T-cell (primary cell): ENCODE measurements at regions not wholly inside any gene's neighbourhood (a gene's known extent, or its start where the extent isn't known, plus 50 kb on each side); places are given as distances from the start of the nearest gene placed in this dataset.

Experiments
- ATAC-seq, 4 experiments: fragments of 200-7000 bp in 3 of 4; fragments of 150-1000 bp in 1 of 4; cut with Tn5 transposase; replicated peaks in 1 of 4; 1 replicate in 3 of 4; 2 replicates in 1 of 4; pipeline ENCODE4 v1.10.0; 2021; ENCODE audit warnings: moderate library complexity in 3 of 4, mild to moderate bottlenecking in 2 of 4, moderate number of reproducible peaks in 1 of 4
- CTCF ChIA-PET, 2 donors: fragments of 300-600 bp; sonication (Branson Sonifier 250); formaldehyde crosslinking; loops; one replicate each; lab custom pipeline; 2022; ENCODE audit warnings: antibody characterized with exemption in 2 of 2; lab: Charles Lee
- POLR2A ChIA-PET, 2 donors: fragments of 300-600 bp; sonication (Branson Sonifier 250); formaldehyde crosslinking; loops; one replicate each; lab custom pipeline; 2022; ENCODE audit warnings: antibody characterized with exemption in 2 of 2; lab: Charles Lee
- DNase-seq, 35 experiments: peaks; one replicate each; pipeline versions ENCODE4 v3.0.0 to v3.0.0-alpha.2; 2013 to 2023
- H3K27ac ChIP-seq: one replicate; pipeline ENCODE4 v1.5.1; 2013; ENCODE audit warnings: low read length
- H3K27me3 ChIP-seq, 2 experiments: replicated peaks in 1 of 2; 1 replicate in 1 of 2; 2 replicates in 1 of 2; pipeline versions ENCODE4 v1.6.1 to v1.7.0; 2013; ENCODE audit warnings: low read length in 1 of 2, mixed read lengths in 1 of 2; ENCODE audit not compliant: control insufficient read depth in 2 of 2, insufficient read depth in 2 of 2; ENCODE audit errors: extremely low read depth in 1 of 2
- H3K36me3 ChIP-seq, 2 donors: 1 replicate in 1 of 2; 2 replicates in 1 of 2; pipeline versions ENCODE4 v1.6.1 to v1.7.0; 2013; ENCODE audit warnings: low read length in 1 of 2; ENCODE audit not compliant: control insufficient read depth in 2 of 2, insufficient read depth in 1 of 2; ENCODE audit errors: extremely low read depth in 1 of 2
- H3K4me1 ChIP-seq, 2 experiments: 1 replicate in 1 of 2; 2 replicates in 1 of 2; pipeline versions ENCODE4 v1.6.1 to v1.7.0; 2013; ENCODE audit warnings: low read length in 2 of 2, mixed read lengths in 1 of 2; ENCODE audit not compliant: insufficient read depth in 2 of 2, control insufficient read depth in 1 of 2; ENCODE audit errors: extremely low read depth in 1 of 2
- H3K4me3 ChIP-seq, 2 donors: 1 replicate in 1 of 2; 2 replicates in 1 of 2; pipeline versions ENCODE4 v1.5.1 to v1.7.0; 2013; ENCODE audit warnings: mild to moderate bottlenecking in 2 of 2, low read length in 1 of 2, moderate library complexity in 1 of 2; ENCODE audit not compliant: control insufficient read depth in 1 of 2; ENCODE audit errors: extremely low read depth in 1 of 2
- H3K9me3 ChIP-seq: 2 replicates; pipeline ENCODE4 v1.7.0; 2013
- H3K27ac Mint-ChIP-seq, 2 donors: one replicate each; pipeline ENCODE4 v1.8.0; 2020 to 2021; ENCODE audit warnings: mild to moderate bottlenecking in 2 of 2, mixed read lengths in 2 of 2
- H3K27me3 Mint-ChIP-seq, 2 donors: one replicate each; pipeline ENCODE4 v1.8.0; 2021 to 2022; ENCODE audit warnings: mixed read lengths in 2 of 2
- H3K36me3 Mint-ChIP-seq: one replicate; pipeline ENCODE4 v1.8.0; 2021; ENCODE audit warnings: mixed read lengths
- H3K4me1 Mint-ChIP-seq, 3 donors: one replicate each; pipeline ENCODE4 v1.8.0; 2020 to 2022; ENCODE audit warnings: mixed read lengths in 3 of 3, mild to moderate bottlenecking in 1 of 3
- H3K4me3 Mint-ChIP-seq, 3 donors: one replicate each; pipeline ENCODE4 v1.8.0; 2020 to 2022; ENCODE audit warnings: mild to moderate bottlenecking in 3 of 3, mixed read lengths in 3 of 3, moderate library complexity in 3 of 3
- H3K9me3 Mint-ChIP-seq, 3 donors: one replicate each; pipeline ENCODE4 v1.8.0; 2020 to 2022; ENCODE audit warnings: mixed read lengths in 3 of 3
- WGBS: methylation state at CpG from one replicate; pipeline ENCODE4 v1.1.5; 2013; ENCODE audit warnings: missing lambda C conversion rate; ENCODE audit not compliant: insufficient coverage; 5-methylcytosine and 5-hydroxymethylcytosine counted together

GRCh38 chr3:176807938-176808337, 389.3 kb downstream of the TBL1XR1 start:
- H3K36me3 Mint-ChIP-seq, result no peaks in the 10 kb centered on the region
- no peaks in the 10 kb centered on the region for H3K4me1 Mint-ChIP-seq
- H3K9me3 ChIP-seq, result no peaks in the 10 kb centered on the region
- POLR2A ChIA-PET, result no interaction called here
- H3K9me3 Mint-ChIP-seq, result peaks cover 0 to 3% (median 3%) of the 10 kb centered on the region in 3 donors
- no peak overlapping the region for H3K27ac Mint-ChIP-seq
- no peak overlapping the region for H3K4me3 Mint-ChIP-seq
- WGBS, result 100% methylated on average over 1 of the region's 2 CpGs
- H3K4me3 ChIP-seq, result no peak overlapping the region
- no peak overlapping the region for H3K27ac ChIP-seq
- no peaks in the 10 kb centered on the region for H3K27me3 ChIP-seq
- H3K36me3 ChIP-seq, result no peaks in the 10 kb centered on the region
- DNase-seq (no peak), ATAC-seq (no peak)
- CTCF ChIA-PET, result no interaction called here
- no peaks in the 10 kb centered on the region for H3K27me3 Mint-ChIP-seq
- no peaks in the 10 kb centered on the region for H3K4me1 ChIP-seq

- H3K36me3 ChIP-seq, result no peaks in the 10 kb centered on the region
- H3K27me3 ChIP-seq, result peaks cover 0 to 4% of the 10 kb centered on the region in 2 experiments
- ChIA-PET CTCF (no interaction called here), POLR2A (no interaction called here)
- no peak overlapping the region for H3K27ac ChIP-seq
- H3K4me1 ChIP-seq, result no peaks in the 10 kb centered on the region
- DNase-seq (no peak), ATAC-seq (no peak)
- Mint-ChIP-seq H3K9me3 (peaks cover 0 to 5% (median 0%) of the 10 kb centered on the region in 3 donors), H3K4me3 (no peak overlapping the region), H3K36me3 (no peaks in the 10 kb centered on the region), H3K27ac (no peak overlapping the region), H3K4me1 (no peaks in the 10 kb centered on the region), H3K27me3 (peaks cover 5 to 18% of the 10 kb centered on the region in 2 donors)
- WGBS, result 100% methylated on average over 1 of the region's 2 CpGs
- H3K4me3 ChIP-seq, result no peak overlapping the region
- no peaks in the 10 kb centered on the region for H3K9me3 ChIP-seq
Observed at GRCh38 chr3:176799675-176800074, 397.6 kb downstream of the TBL1XR1 start.

- Histone ChIP-seq H3K4me3 (no peak overlapping the region), H3K27ac (no peak overlapping the region), H3K9me3 (no peaks in the 10 kb centered on the region), H3K4me1 (no peaks in the 10 kb centered on the region), H3K36me3 (no peaks in the 10 kb centered on the region), H3K27me3 (peaks cover 0 to 4% of the 10 kb centered on the region in 2 experiments)
- Mint-ChIP-seq H3K27ac (no peak overlapping the region), H3K4me1 (no peaks in the 10 kb centered on the region), H3K9me3 (peaks cover 0 to 5% (median 0%) of the 10 kb centered on the region in 3 donors), H3K27me3 (peaks cover 5 to 18% of the 10 kb centered on the region in 2 donors), H3K4me3 (no peak overlapping the region), H3K36me3 (no peaks in the 10 kb centered on the region)
- ChIA-PET CTCF (no interaction called here), POLR2A (interaction anchor here in 1 of 2 donors (0.6 kb wide), 1 partner anchor 424 kb away, joined by 6 read pairs; no protein-coding TSS in a partner anchor)
- DNase-seq (no peak), ATAC-seq (no peak)
- no CpG with 5 or more reads among the region's 1 CpG for WGBS
Observed at GRCh38 chr3:176798680-176799079, 398.6 kb downstream of the TBL1XR1 start.

- Histone ChIP-seq H3K36me3 (no peaks in the 10 kb centered on the region), H3K27me3 (peaks cover 0 to 4% of the 10 kb centered on the region in 2 experiments), H3K4me1 (no peaks in the 10 kb centered on the region), H3K27ac (no peak overlapping the region), H3K4me3 (no peak overlapping the region), H3K9me3 (no peaks in the 10 kb centered on the region)
- no peak for DNase-seq
- WGBS, result no CpG with 5 or more reads among the region's 2 CpGs
- ChIA-PET POLR2A (no interaction called here), CTCF (no interaction called here)
- no peaks in the 10 kb centered on the region for H3K36me3 Mint-ChIP-seq
- H3K4me3 Mint-ChIP-seq, result no peak overlapping the region
- ATAC-seq, result no peak
- H3K27ac Mint-ChIP-seq, result no peak overlapping the region
- peaks cover 0 to 3% (median 0%) of the 10 kb centered on the region in 3 donors for H3K9me3 Mint-ChIP-seq
- H3K4me1 Mint-ChIP-seq, result no peaks in the 10 kb centered on the region
- H3K27me3 Mint-ChIP-seq, result peaks cover 5 to 18% of the 10 kb centered on the region in 2 donors
Observed at GRCh38 chr3:176796371-176796770, 400.9 kb downstream of the TBL1XR1 start.

- Histone ChIP-seq H3K36me3 (no peaks in the 10 kb centered on the region), H3K27me3 (peaks cover 0 to 4% of the 10 kb centered on the region in 2 experiments), H3K9me3 (no peaks in the 10 kb centered on the region), H3K4me1 (no peaks in the 10 kb centered on the region), H3K4me3 (no peak overlapping the region), H3K27ac (no peak overlapping the region)
- no peaks in the 10 kb centered on the region for H3K4me1 Mint-ChIP-seq
- WGBS, result no CpG with 5 or more reads among the region's 2 CpGs
- no peaks in the 10 kb centered on the region for H3K36me3 Mint-ChIP-seq
- POLR2A ChIA-PET, result no interaction called here
- DNase-seq (no peak), ATAC-seq (no peak)
- H3K27me3 Mint-ChIP-seq, result peaks cover 5 to 18% of the 10 kb centered on the region in 2 donors
- H3K9me3 Mint-ChIP-seq, result no peaks in the 10 kb centered on the region
- no peak overlapping the region for H3K27ac Mint-ChIP-seq
- no peak overlapping the region for H3K4me3 Mint-ChIP-seq
- CTCF ChIA-PET, result no interaction called here
Observed at GRCh38 chr3:176795891-176796290, 401.4 kb downstream of the TBL1XR1 start.

- no peak for ATAC-seq
- Mint-ChIP-seq H3K27ac (no peak overlapping the region), H3K36me3 (no peaks in the 10 kb centered on the region), H3K4me3 (no peak overlapping the region), H3K27me3 (peaks cover 0 to 9% of the 10 kb centered on the region in 2 donors), H3K9me3 (no peaks in the 10 kb centered on the region), H3K4me1 (no peaks in the 10 kb centered on the region)
- Histone ChIP-seq H3K36me3 (no peaks in the 10 kb centered on the region), H3K27ac (no peak overlapping the region), H3K27me3 (no peaks in the 10 kb centered on the region), H3K9me3 (no peaks in the 10 kb centered on the region), H3K4me3 (no peak overlapping the region), H3K4me1 (no peaks in the 10 kb centered on the region)
- WGBS, result 83% methylated on average over 2 of the region's 3 CpGs
- ChIA-PET POLR2A (no interaction called here), CTCF (no interaction called here)
- DNase-seq, result no peak
Observed at GRCh38 chr3:176794406-176794805, 402.9 kb downstream of the TBL1XR1 start.

- H3K36me3 ChIP-seq, result no peaks in the 10 kb centered on the region
- Mint-ChIP-seq H3K36me3 (no peaks in the 10 kb centered on the region), H3K27me3 (no peaks in the 10 kb centered on the region), H3K27ac (no peak overlapping the region), H3K9me3 (no peaks in the 10 kb centered on the region), H3K4me3 (no peak overlapping the region), H3K4me1 (no peaks in the 10 kb centered on the region)
- H3K27ac ChIP-seq, result no peak overlapping the region
- no peaks in the 10 kb centered on the region for H3K4me1 ChIP-seq
- no peak overlapping the region for H3K4me3 ChIP-seq
- H3K9me3 ChIP-seq, result no peaks in the 10 kb centered on the region
- ChIA-PET POLR2A (no interaction called here), CTCF (no interaction called here)
- 60% methylated on average over 1 of the region's 3 CpGs for WGBS
- ATAC-seq (no peak), DNase-seq (no peak)
- no peaks in the 10 kb centered on the region for H3K27me3 ChIP-seq
Observed at GRCh38 chr3:176789947-176790346, 407.3 kb downstream of the TBL1XR1 start.
